ENCODE measurements at regions not wholly inside any gene's neighbourhood (a gene's known extent, or its start where the extent isn't known, plus 50 kb on each side); places are given as distances from the start of the nearest gene placed in this dataset.

DNA sequence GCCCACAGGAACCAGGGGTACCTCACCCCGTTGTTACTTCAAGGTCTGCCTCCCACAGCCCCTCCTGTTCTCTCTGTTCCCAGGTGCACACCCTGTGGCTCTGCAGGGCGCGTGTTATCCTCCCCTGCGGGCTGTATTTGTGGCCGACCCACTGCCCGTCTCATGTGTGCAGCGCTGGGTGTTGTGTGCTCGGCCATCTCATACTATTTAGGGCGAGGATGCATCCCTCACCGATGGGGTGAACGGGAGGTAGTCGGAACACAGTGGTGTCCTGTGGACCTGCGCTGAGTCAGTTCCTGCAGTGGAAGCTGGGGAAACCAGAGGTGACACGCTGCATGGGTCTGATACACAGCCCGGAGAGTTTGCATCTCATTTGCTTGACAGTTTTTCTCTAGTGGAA is 94.5 kb upstream of the SULF2 start:
- intact Hi-C loops (cut with DNase I) = no loop called here
- H3K27ac ChIP-seq (replicated peaks in 1 of 4) = no peak overlapping the region
- DNase-seq (ENCODE audit: extremely low spot score) = no peak
- no peak for TF ChIP-seq POLR2A (IDR thresholded peaks at IDR 0.05; ENCODE audit: low read depth)
- no peak for TF ChIP-seq POLR2AphosphoS5 (IDR thresholded peaks at IDR 0.05)
- TF ChIP-seq CTCF (IDR thresholded peaks at IDR 0.05) = no peak
- no peak for TF ChIP-seq EP300 (IDR thresholded peaks at IDR 0.05)
- H3K4me3 ChIP-seq = no peak overlapping the region
- no peaks in the 10 kb centered on the region for H3K27me3 ChIP-seq
- WGBS = 95% methylated on average over 14 of the region's 15 CpGs
- no peaks in the 10 kb centered on the region for H3K9me3 ChIP-seq
- H3K36me3 ChIP-seq = no peaks in the 10 kb centered on the region
- peaks cover 0 to 7% (median 2%) of the 10 kb centered on the region in 4 donors for H3K4me1 ChIP-seq

- intact Hi-C loops (cut with DNase I) = no loop called here
- DNase-seq (ENCODE audit: extremely low spot score) = no peak
- Histone ChIP-seq H3K36me3 (no peaks in the 10 kb centered on the region), H3K27ac (replicated peaks in 1 of 4) (no peak overlapping the region), H3K4me3 (no peak overlapping the region), H3K27me3 (no peaks in the 10 kb centered on the region), H3K4me1 (peaks cover 0 to 7% (median 2%) of the 10 kb centered on the region in 4 donors), H3K9me3 (no peaks in the 10 kb centered on the region)
- TF ChIP-seq EP300 (IDR thresholded peaks at IDR 0.05) = no peak
- TF ChIP-seq POLR2A (IDR thresholded peaks at IDR 0.05; ENCODE audit: low read depth) = no peak
- no peak for TF ChIP-seq CTCF (IDR thresholded peaks at IDR 0.05)
- no peak for TF ChIP-seq POLR2AphosphoS5 (IDR thresholded peaks at IDR 0.05)
- 68% methylated on average over 6 of the region's 6 CpGs for WGBS
Measured at GRCh38 chr20:47878601-47879027, 93.3 kb upstream of the SULF2 start.

- WGBS = 79% methylated on average over 5 of the region's 5 CpGs
- Histone ChIP-seq H3K27ac (replicated peaks in 1 of 4) (no peak overlapping the region), H3K9me3 (no peaks in the 10 kb centered on the region), H3K4me1 (peaks cover 0 to 7% (median 2%) of the 10 kb centered on the region in 4 donors), H3K36me3 (no peaks in the 10 kb centered on the region), H3K27me3 (no peaks in the 10 kb centered on the region), H3K4me3 (no peak overlapping the region)
- no peak for DNase-seq (ENCODE audit: extremely low spot score)
- intact Hi-C loops (cut with DNase I) = no loop called here
- TF ChIP-seq POLR2A (IDR thresholded peaks at IDR 0.05; ENCODE audit: low read depth) (no peak), EP300 (IDR thresholded peaks at IDR 0.05) (no peak), CTCF (IDR thresholded peaks at IDR 0.05) (no peak), POLR2AphosphoS5 (IDR thresholded peaks at IDR 0.05) (no peak)
Measured at GRCh38 chr20:47876311-47877088, 91.2 kb upstream of the SULF2 start.

DNA sequence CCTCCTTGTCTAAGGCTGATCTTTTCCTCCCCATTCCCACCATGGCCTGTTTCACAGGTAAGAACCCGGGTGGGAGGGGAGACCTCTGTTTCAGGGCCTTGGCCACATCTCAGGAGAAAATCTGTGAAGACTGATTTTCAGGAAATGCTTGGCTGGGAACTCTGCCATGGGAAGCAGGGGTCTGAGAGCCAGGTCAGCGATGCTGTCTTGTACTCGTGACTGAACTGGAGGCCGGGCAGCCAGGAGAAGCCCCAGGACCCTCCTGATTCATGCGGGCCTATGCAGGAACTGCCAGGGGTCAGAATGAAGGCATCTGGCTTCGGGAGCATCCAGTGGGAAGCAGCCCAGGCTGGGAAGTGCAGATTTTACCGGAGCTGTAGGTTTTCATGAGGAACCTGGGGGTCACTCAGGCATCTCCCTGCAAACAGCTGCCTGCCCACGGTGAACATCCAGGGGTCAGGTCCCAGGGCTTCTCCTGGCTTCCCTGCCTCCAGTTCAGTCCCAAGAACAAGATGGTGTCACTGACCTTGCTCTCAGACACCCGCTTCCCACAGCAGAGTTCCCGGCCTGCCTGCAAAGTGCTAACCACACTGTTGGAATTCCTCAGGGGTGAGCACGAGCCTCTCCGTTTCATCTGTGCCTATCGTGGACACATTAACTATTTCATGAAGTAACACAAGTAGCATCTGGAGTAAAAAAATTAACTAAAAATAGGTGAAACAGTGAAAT is 90.2 kb upstream of the SULF2 start:
- DNase-seq (ENCODE audit: extremely low spot score) = no peak
- intact Hi-C loops (cut with DNase I) = no loop called here
- Histone ChIP-seq H3K27ac (replicated peaks in 1 of 4) (no peak overlapping the region), H3K4me3 (no peak overlapping the region), H3K4me1 (peaks cover 0 to 7% (median 2%) of the 10 kb centered on the region in 4 donors), H3K9me3 (no peaks in the 10 kb centered on the region), H3K27me3 (no peaks in the 10 kb centered on the region), H3K36me3 (no peaks in the 10 kb centered on the region)
- TF ChIP-seq POLR2A (IDR thresholded peaks at IDR 0.05; ENCODE audit: low read depth) (no peak), CTCF (IDR thresholded peaks at IDR 0.05) (no peak), POLR2AphosphoS5 (IDR thresholded peaks at IDR 0.05) (no peak), EP300 (IDR thresholded peaks at IDR 0.05) (no peak)
- WGBS = 61% methylated on average over 13 of the region's 13 CpGs
